ENCODE measurements at regions not wholly inside any gene's neighbourhood (a gene's known extent, or its start where the extent isn't known, plus 50 kb on each side); places are given as distances from the start of the nearest gene placed in this dataset.

- 62% methylated on average over 7 of the region's 7 CpGs for WGBS (ENCODE audit: insufficient coverage, insufficient replicate concordance, low lambda C conversion rate, missing lambda C conversion rate)
- peak; percentile 95 for ATAC-seq
- Histone ChIP-seq H3K9me3 (replicated peaks; ENCODE audit: control insufficient read depth, insufficient read depth, low read length) (no peaks in the 10 kb centered on the region; the same call in none of the 3 replicates), H3K4me2 (ENCODE audit: control insufficient read depth, insufficient read depth) (peak overlapping the region; percentile 67), H3K27me3 (replicated peaks in 1 of 2; ENCODE audit: control insufficient read depth in 2 of 2, insufficient read depth in 2 of 2, low read length in 1 of 2) (no peaks in the 10 kb centered on the region), H3K9ac (ENCODE audit: control insufficient read depth, insufficient read depth, low read length) (no peak overlapping the region), H3K4me3 (peak overlapping the region; percentile 4; the same call in 1 of the 2 replicates), H3K27ac (ENCODE audit: control insufficient read depth, insufficient read depth) (no peak overlapping the region), H3K79me2 (ENCODE audit: control insufficient read depth, insufficient read depth, low read length) (no peaks in the 10 kb centered on the region), H3K4me1 (ENCODE audit: control insufficient read depth, insufficient read depth, low read length) (peaks cover 15% of the 10 kb centered on the region), H4K20me1 (ENCODE audit: control insufficient read depth, insufficient read depth) (no peaks in the 10 kb centered on the region), H2AFZ (ENCODE audit: control insufficient read depth, low read depth, low read length) (no peak overlapping the region), H3K36me3 (ENCODE audit: control insufficient read depth in 2 of 2, insufficient read depth in 2 of 2, low read length in 1 of 2) (no peaks in the 10 kb centered on the region)
- POLR2A ChIA-PET: interaction anchor here (0.8 kb wide), 1 partner anchor 45 kb away, joined by 4 read pairs; no protein-coding TSS in a partner anchor
- RAD21 ChIA-PET (ENCODE audit: unreplicated experiment): interaction anchor here (1.2 to 1.8 kb wide), 3 partner anchors 10 to 567 kb away, joined by 4 to 13 read pairs (median 6); no protein-coding TSS in a partner anchor
- CTCF ChIA-PET: interaction anchor here (0.9 to 2.5 kb wide), 9 partner anchors 9 to 568 kb away, joined by 3 to 15 read pairs (median 3); no protein-coding TSS in a partner anchor
- in situ Hi-C loops (cut with MboI): no loop called here
- FAIRE-seq: peak; percentile 77
- SMC1A ChIA-PET (ENCODE audit: uncharacterized antibody, unreplicated experiment): interaction anchor here (0.7 to 2.2 kb wide), 11 partner anchors 8 to 568 kb away, joined by 3 to 15 read pairs (median 4); no protein-coding TSS in a partner anchor
- no TSS peak for BruUV-seq (replicated peaks)
- peak; percentile 55 for DNase-seq (ENCODE audit: low read depth, low spot score)
- intact Hi-C loops (cut with micrococcal nuclease; ENCODE audit: unreplicated experiment): no loop called here
- TF ChIP-seq CHD2 (IDR thresholded peaks at IDR 0.05; ENCODE audit: borderline replicate concordance, low read depth, low read length) (no peak), SMAD5 (IDR thresholded peaks at IDR 0.05; ENCODE audit: low read depth) (no peak), YY1 (IDR thresholded peaks at IDR 0.05; ENCODE audit: low read depth, low read length) (0 out of 2 replicates have a peak, but pooled peaks have one; percentile 27), NFIC (IDR thresholded peaks at IDR 0.05; ENCODE audit: low read depth, low read length) (no peak; the same call in 1 of the 2 replicates), RBBP5 (conservative IDR thresholded peaks at IDR 0.05) (no peak), E2F8 (IDR thresholded peaks at IDR 0.05; ENCODE audit: low read depth, partially characterized antibody) (no peak), POLR2A (IDR thresholded peaks at IDR 0.05; ENCODE audit: low read depth, low read length) (no peak), MTA2 (IDR thresholded peaks at IDR 0.05; ENCODE audit: low read depth) (0 out of 2 replicates have a peak, but pooled peaks have one; percentile 22), GATAD2B (conservative IDR thresholded peaks at IDR 0.05; ENCODE audit: low read depth) (no peak), CBX3 (IDR thresholded peaks at IDR 0.05; ENCODE audit: borderline replicate concordance, low read depth) (no peak), POLR2AphosphoS5 (IDR thresholded peaks at IDR 0.05; ENCODE audit: low read length) (no peak), ZBTB40 (IDR thresholded peaks at IDR 0.05; ENCODE audit: borderline replicate concordance) (no peak), RFX5 (IDR thresholded peaks at IDR 0.05; ENCODE audit: low read depth, low read length) (no peak), NFXL1 (IDR thresholded peaks at IDR 0.05; ENCODE audit: borderline replicate concordance) (no peak), RAD21 (IDR thresholded peaks at IDR 0.05; ENCODE audit: insufficient read depth, low read depth, low read length) (no peak), ELK1 (IDR thresholded peaks at IDR 0.05; ENCODE audit: low read depth, low read length) (no peak), FOS (IDR thresholded peaks at IDR 0.05; ENCODE audit: borderline replicate concordance, extremely low read depth, insufficient read length) (no peak)
Observed at GRCh38 chr7:138170959-138171703, 94.9 kb downstream of the AKR1D1 start.
